ENCODE measurements at regions not wholly inside any gene's neighbourhood (a gene's known extent, or its start where the extent isn't known, plus 50 kb on each side); places are given as distances from the start of the nearest gene placed in this dataset.

DNA sequence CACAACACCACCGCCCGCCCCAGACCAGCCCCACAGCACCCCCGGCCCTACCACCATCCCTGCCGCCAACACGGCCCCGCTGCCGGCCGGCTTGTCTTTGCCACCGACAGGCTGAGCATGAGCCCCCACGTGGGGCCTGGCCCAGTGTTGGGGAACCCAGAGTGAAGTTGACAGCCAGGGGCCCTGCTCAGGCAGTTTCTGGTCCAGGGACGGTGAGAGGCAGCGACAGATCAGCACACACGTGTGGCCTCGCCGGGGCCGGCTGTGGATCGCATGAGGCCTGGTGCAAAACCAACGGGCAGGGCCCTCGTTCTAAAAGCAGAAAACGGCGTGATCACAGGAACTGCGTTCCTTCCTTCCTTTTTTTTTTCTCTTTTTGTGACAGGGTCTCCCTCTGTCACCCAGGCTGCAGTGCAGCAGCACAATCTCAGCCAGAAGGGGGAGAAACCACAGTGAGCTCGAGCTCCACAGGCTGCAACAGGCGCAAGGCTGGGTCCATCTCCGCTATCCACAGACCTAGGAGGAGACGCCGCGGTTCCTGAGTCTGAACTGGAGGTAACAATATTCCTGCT, 50.5 kb upstream of the FBRSL1 start:
- no peak overlapping the region for H3K4me3 ChIP-seq
- no peaks in the 10 kb centered on the region for H3K9me3 ChIP-seq
- TF ChIP-seq, protein P1, sequence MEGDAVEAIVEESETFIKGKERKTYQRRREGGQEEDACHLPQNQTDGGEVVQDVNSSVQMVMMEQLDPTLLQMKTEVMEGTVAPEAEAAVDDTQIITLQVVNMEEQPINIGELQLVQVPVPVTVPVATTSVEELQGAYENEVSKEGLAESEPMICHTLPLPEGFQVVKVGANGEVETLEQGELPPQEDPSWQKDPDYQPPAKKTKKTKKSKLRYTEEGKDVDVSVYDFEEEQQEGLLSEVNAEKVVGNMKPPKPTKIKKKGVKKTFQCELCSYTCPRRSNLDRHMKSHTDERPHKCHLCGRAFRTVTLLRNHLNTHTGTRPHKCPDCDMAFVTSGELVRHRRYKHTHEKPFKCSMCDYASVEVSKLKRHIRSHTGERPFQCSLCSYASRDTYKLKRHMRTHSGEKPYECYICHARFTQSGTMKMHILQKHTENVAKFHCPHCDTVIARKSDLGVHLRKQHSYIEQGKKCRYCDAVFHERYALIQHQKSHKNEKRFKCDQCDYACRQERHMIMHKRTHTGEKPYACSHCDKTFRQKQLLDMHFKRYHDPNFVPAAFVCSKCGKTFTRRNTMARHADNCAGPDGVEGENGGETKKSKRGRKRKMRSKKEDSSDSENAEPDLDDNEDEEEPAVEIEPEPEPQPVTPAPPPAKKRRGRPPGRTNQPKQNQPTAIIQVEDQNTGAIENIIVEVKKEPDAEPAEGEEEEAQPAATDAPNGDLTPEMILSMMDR (IDR thresholded peaks at IDR 0.05) = no peak
- TF ChIP-seq POLR2AphosphoS5 (IDR thresholded peaks at IDR 0.05) = no peak
- H3K4me1 ChIP-seq = no peaks in the 10 kb centered on the region
- no peak for DNase-seq (ENCODE audit: low spot score in 2 of 2)
- H3K36me3 ChIP-seq = no peaks in the 10 kb centered on the region
- H3K27ac ChIP-seq = no peak overlapping the region
- intact Hi-C loops (cut with DNase I; ENCODE audit: low total_unique reads) = no loop called here
- H3K27me3 ChIP-seq = peaks cover 0 to 6% of the 10 kb centered on the region in 2 donors

DNA sequence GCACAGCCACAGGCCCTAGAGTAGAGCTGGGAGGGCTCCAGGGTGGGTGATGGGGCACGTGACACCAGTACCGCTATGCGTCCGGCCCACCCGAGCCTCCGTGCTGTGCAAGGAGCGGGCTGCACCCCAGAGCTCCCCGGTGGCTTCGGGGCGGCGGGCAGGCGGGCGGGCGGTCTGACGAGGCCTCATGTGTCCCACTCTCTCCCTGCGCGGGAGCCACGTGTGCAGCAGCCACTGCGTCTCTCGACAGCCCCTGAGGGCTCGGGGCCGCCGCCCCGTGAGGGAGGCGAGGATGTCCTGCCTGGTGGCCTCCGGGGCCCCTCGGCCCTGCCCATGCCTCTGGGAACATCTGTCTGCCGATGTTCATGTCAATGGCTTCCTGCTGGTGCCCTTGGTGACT, 51.2 kb upstream of the FBRSL1 start:
- H3K4me3 ChIP-seq = no peak overlapping the region
- peaks cover 0 to under 1% of the 10 kb centered on the region in 2 donors for H3K4me1 ChIP-seq
- no peaks in the 10 kb centered on the region for H3K36me3 ChIP-seq
- H3K27ac ChIP-seq = no peak overlapping the region
- no peaks in the 10 kb centered on the region for H3K9me3 ChIP-seq
- H3K27me3 ChIP-seq = peaks cover 0 to 11% of the 10 kb centered on the region in 2 donors
- intact Hi-C loops (cut with DNase I; ENCODE audit: low total_unique reads) = no loop called here
- no peak for DNase-seq (ENCODE audit: low spot score in 2 of 2)
- TF ChIP-seq POLR2AphosphoS5 (IDR thresholded peaks at IDR 0.05) = no peak
- TF ChIP-seq, protein P1 (IDR thresholded peaks at IDR 0.05) = no peak
- TF ChIP-seq POLR2A (IDR thresholded peaks at IDR 0.05) = no peak

- H3K36me3 ChIP-seq = no peaks in the 10 kb centered on the region
- DNase-seq (ENCODE audit: low spot score in 2 of 2) = no peak
- no peak overlapping the region for H3K4me3 ChIP-seq
- intact Hi-C loops (cut with DNase I; ENCODE audit: low total_unique reads) = no loop called here
- H3K4me1 ChIP-seq = peaks cover 0 to 3% of the 10 kb centered on the region in 2 donors
- H3K9me3 ChIP-seq = no peaks in the 10 kb centered on the region
- TF ChIP-seq, protein P1 (IDR thresholded peaks at IDR 0.05) = no peak
- TF ChIP-seq POLR2AphosphoS5 (IDR thresholded peaks at IDR 0.05) (no peak), POLR2A (IDR thresholded peaks at IDR 0.05) (no peak)
- peaks cover 0 to 12% of the 10 kb centered on the region in 2 donors for H3K27me3 ChIP-seq
- no peak overlapping the region for H3K27ac ChIP-seq
Measured at GRCh38 chr12:132437943-132438700, 51.8 kb upstream of the FBRSL1 start.

GRCh38 chr12:132437252-132437932, 52.6 kb upstream of the FBRSL1 start:
- Histone ChIP-seq H3K27me3 (peaks cover 0 to 12% of the 10 kb centered on the region in 2 donors), H3K36me3 (no peaks in the 10 kb centered on the region), H3K27ac (no peak overlapping the region), H3K4me3 (no peak overlapping the region), H3K9me3 (no peaks in the 10 kb centered on the region), H3K4me1 (peaks cover 0 to 3% of the 10 kb centered on the region in 2 donors)
- DNase-seq (ENCODE audit: low spot score in 2 of 2) = no peak
- TF ChIP-seq, protein P1 (IDR thresholded peaks at IDR 0.05) = no peak
- TF ChIP-seq POLR2A (IDR thresholded peaks at IDR 0.05) (no peak), POLR2AphosphoS5 (IDR thresholded peaks at IDR 0.05) (no peak)
- intact Hi-C loops (cut with DNase I; ENCODE audit: low total_unique reads) = no loop called here

- no peaks in the 10 kb centered on the region for H3K9me3 ChIP-seq
- TF ChIP-seq POLR2AphosphoS5 (IDR thresholded peaks at IDR 0.05) = no peak
- TF ChIP-seq, protein P1 (IDR thresholded peaks at IDR 0.05) = no peak
- no peak for TF ChIP-seq POLR2A (IDR thresholded peaks at IDR 0.05)
- intact Hi-C loops (cut with DNase I; ENCODE audit: low total_unique reads) = no loop called here
- peaks cover 0 to 3% of the 10 kb centered on the region in 2 donors for H3K4me1 ChIP-seq
- no peak for DNase-seq (ENCODE audit: low spot score in 2 of 2)
- no peak overlapping the region for H3K4me3 ChIP-seq
- no peak overlapping the region for H3K27ac ChIP-seq
- no peaks in the 10 kb centered on the region for H3K36me3 ChIP-seq
- peaks cover 0 to 12% of the 10 kb centered on the region in 2 donors for H3K27me3 ChIP-seq
Measured at GRCh38 chr12:132436791-132437251, 53.1 kb upstream of the FBRSL1 start.
